BE2C (cell line): ENCODE measurements at regions not wholly inside any gene's neighbourhood (a gene's known extent, or its start where the extent isn't known, plus 50 kb on each side); places are given as distances from the start of the nearest gene placed in this dataset.

Experiments
- DNase-seq: peaks from one replicate; pipeline ENCODE4 v3.0.0-alpha.2; 2020
- H3K27me3 ChIP-seq: fragments of 250-450 bp; sonication (Bioruptor Pico); 2 replicates; pipeline ENCODE4 v1.5.1; 2020; ENCODE audit warnings: mild to moderate bottlenecking
- H3K36me3 ChIP-seq: fragments of 250-450 bp; sonication (Bioruptor Pico); 2 replicates; pipeline ENCODE4 v1.5.1; 2020; ENCODE audit warnings: mild to moderate bottlenecking
- H3K4me1 ChIP-seq: fragments of 250-450 bp; sonication (Bioruptor Pico); 2 replicates; pipeline ENCODE4 v1.5.1; 2020
- H3K4me3 ChIP-seq: 2 replicates; pipeline ENCODE4 v1.5.1; 2011; ENCODE audit warnings: low read depth, low read length
- H3K9me3 ChIP-seq: fragments of 250-450 bp; sonication (Bioruptor Pico); 2 replicates; pipeline ENCODE4 v1.5.1; 2020
- CTCF ChIP-seq: IDR thresholded peaks from 2 replicates; pipeline ENCODE4 v1.5.1; 2012; ENCODE audit warnings: mild to moderate bottlenecking, low read depth, low read length

GRCh38 chr20:39092733-39093410, 130.7 kb downstream of the DHX35 start:
- Histone ChIP-seq H3K4me3 (no peak overlapping the region), H3K9me3 (no peaks in the 10 kb centered on the region), H3K36me3 (no peaks in the 10 kb centered on the region), H3K27me3 (no peaks in the 10 kb centered on the region), H3K4me1 (no peaks in the 10 kb centered on the region)
- no peak for TF ChIP-seq CTCF
- no peak for DNase-seq

GRCh38 chr20:39090906-39091305, 128.8 kb downstream of the DHX35 start:
- Histone ChIP-seq H3K36me3 (no peaks in the 10 kb centered on the region), H3K27me3 (no peaks in the 10 kb centered on the region), H3K9me3 (no peaks in the 10 kb centered on the region), H3K4me1 (no peaks in the 10 kb centered on the region), H3K4me3 (no peak overlapping the region)
- no peak for DNase-seq
- TF ChIP-seq CTCF, result no peak

- Histone ChIP-seq H3K9me3 (no peaks in the 10 kb centered on the region), H3K4me3 (no peak overlapping the region), H3K27me3 (no peaks in the 10 kb centered on the region), H3K36me3 (no peaks in the 10 kb centered on the region), H3K4me1 (no peaks in the 10 kb centered on the region)
- DNase-seq, result no peak
- no peak for TF ChIP-seq CTCF
Observed at GRCh38 chr20:39089797-39090196, 127.7 kb downstream of the DHX35 start.
